Right lobe of liver (tissue), 6 donors: ENCODE measurements at regions not wholly inside any gene's neighbourhood (a gene's known extent, or its start where the extent isn't known, plus 50 kb on each side); places are given as distances from the start of the nearest gene placed in this dataset.

ENCODE experiments used
- ATAC-seq, 4 donors: fragments of 200-7000 bp; cut with Tn5 transposase; one replicate each; pipeline ENCODE4 v1.9.1; 2020; ENCODE audit warnings: mild to moderate bottlenecking in 4 of 4, moderate library complexity in 4 of 4
- DNase-seq, 3 donors: peaks; one replicate each; pipeline ENCODE4 v3.0.0-alpha.2; 2020
- H3K27ac ChIP-seq, 3 donors: fragments of 200-600 bp; one replicate each; pipeline ENCODE4 v1.8.0; 2022
- H3K27me3 ChIP-seq, 2 donors: fragments of 200-600 bp; one replicate each; pipeline ENCODE4 v1.8.0; 2022
- H3K36me3 ChIP-seq, 4 donors: fragments of 200-600 bp; sonication (generic) in 1 of 4; one replicate each; pipeline versions ENCODE4 v1.5.1 to v1.8.0; 2017 to 2022; ENCODE audit warnings: control low read depth in 1 of 4
- H3K4me1 ChIP-seq, 4 donors: fragments of 200-600 bp; sonication (generic) in 1 of 4; one replicate each; pipeline versions ENCODE4 v1.5.1 to v1.8.0; 2017 to 2022; ENCODE audit warnings: control low read depth in 1 of 4
- H3K4me3 ChIP-seq, 3 donors: fragments of 200-600 bp; one replicate each; pipeline ENCODE4 v1.8.0; 2022
- H3K9me3 ChIP-seq, 4 donors: fragments of 200-600 bp; sonication (generic) in 1 of 4; one replicate each; pipeline versions ENCODE4 v1.5.1 to v1.8.0; 2017 to 2022; ENCODE audit warnings: control low read depth in 1 of 4
- POLR2A ChIP-seq: fragments of 450-650 bp; IDR thresholded peaks from one replicate; pipeline ENCODE4 v1.6.1; 2017; ENCODE audit warnings: antibody characterized with exemption, mild to moderate bottlenecking
- WGBS: methylation state at CpG from one replicate; pipeline ENCODE4 v1.1.6; 2018; ENCODE audit warnings: low coverage, low lambda C conversion rate; ENCODE audit not compliant: insufficient coverage; ENCODE audit errors: missing lambda C conversion rate; 5-methylcytosine and 5-hydroxymethylcytosine counted together
- intact Hi-C, 2 donors: fragments of 100-400 bp; cut with DNase I; formaldehyde crosslinking; loops; one replicate each; pipeline versions ENCODE4 v1.11.2 to v1.14.1; 2022
- TF ChIP-seq, protein P1 (sequence below), 4 donors: fragments of 200-600 bp in 3 of 4; fragments of 450-650 bp in 1 of 4; IDR thresholded peaks; one replicate each; pipeline versions ENCODE4 v1.5.1 to v1.8.0; 2016 to 2022; ENCODE audit warnings: antibody characterized with exemption in 4 of 4, mild to moderate bottlenecking in 2 of 4
- donor health status: DM: no; HTN: yes; CAD: no.
- donor health status: DM: no; HTN: no; CAD: no.
- donor health status: DM: no; HTN: no; CAD: no.
- donor health status: DM: no; HTN: yes; CAD: no.
- donor health status: DM: no; HTN: yes; CAD: no.

DNA sequence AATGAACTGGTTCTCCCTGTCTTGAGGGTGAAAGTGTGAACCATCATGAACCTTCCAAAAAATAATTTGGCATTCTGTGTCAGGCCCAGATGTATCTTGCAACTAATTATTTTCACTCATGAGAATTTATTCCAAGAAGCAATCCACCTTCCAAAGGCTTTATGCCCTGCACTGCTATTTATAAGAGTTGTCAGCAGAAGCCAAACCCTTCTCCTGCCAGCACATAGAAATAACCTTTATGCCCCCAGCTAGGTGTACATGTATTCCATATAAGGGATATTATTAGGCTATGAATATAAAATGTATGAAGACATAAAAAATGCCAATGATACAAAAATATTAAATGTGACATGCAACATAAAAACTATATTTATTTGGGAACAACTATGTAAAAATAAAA lies 69.0 kb upstream of the GDF10 start:
- Histone ChIP-seq H3K4me3 (no peak overlapping the region), H3K9me3 (no peaks in the 10 kb centered on the region), H3K27ac (no peak overlapping the region), H3K4me1 (no peaks in the 10 kb centered on the region), H3K36me3 (no peaks in the 10 kb centered on the region), H3K27me3 (no peaks in the 10 kb centered on the region)
- intact Hi-C loops, result no loop called here
- TF ChIP-seq, protein P1, sequence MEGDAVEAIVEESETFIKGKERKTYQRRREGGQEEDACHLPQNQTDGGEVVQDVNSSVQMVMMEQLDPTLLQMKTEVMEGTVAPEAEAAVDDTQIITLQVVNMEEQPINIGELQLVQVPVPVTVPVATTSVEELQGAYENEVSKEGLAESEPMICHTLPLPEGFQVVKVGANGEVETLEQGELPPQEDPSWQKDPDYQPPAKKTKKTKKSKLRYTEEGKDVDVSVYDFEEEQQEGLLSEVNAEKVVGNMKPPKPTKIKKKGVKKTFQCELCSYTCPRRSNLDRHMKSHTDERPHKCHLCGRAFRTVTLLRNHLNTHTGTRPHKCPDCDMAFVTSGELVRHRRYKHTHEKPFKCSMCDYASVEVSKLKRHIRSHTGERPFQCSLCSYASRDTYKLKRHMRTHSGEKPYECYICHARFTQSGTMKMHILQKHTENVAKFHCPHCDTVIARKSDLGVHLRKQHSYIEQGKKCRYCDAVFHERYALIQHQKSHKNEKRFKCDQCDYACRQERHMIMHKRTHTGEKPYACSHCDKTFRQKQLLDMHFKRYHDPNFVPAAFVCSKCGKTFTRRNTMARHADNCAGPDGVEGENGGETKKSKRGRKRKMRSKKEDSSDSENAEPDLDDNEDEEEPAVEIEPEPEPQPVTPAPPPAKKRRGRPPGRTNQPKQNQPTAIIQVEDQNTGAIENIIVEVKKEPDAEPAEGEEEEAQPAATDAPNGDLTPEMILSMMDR (IDR thresholded peaks at IDR 0.05), result no peak
- no peak for TF ChIP-seq POLR2A
- ATAC-seq (no peak), DNase-seq (no peak)

DNA sequence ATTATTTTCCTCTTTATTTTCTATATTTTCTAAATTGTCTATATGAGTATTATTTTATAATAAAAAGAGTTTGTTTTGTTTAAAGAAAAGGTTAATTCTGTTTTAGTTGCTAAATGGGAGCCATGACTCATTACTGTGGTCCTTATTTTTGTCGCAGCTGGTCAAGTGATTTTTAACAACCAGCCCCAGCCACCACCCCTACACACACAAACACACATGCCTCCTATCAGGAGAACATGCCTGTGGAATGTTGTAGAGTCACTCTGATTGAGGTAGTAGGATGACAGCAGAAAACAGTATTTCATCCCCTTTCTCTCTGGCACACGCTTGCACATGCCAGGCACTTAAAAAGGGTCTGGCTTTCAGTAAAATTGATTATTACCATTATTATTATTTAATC lies 68.6 kb upstream of the GDF10 start:
- 91% methylated on average over 2 of the region's 2 CpGs for WGBS
- no peak overlapping the region for H3K27ac ChIP-seq
- H3K9me3 ChIP-seq, result no peaks in the 10 kb centered on the region
- no peak overlapping the region for H3K4me3 ChIP-seq
- no peak for TF ChIP-seq POLR2A
- TF ChIP-seq, protein P1 (IDR thresholded peaks at IDR 0.05), result no peak
- intact Hi-C loops, result no loop called here
- no peaks in the 10 kb centered on the region for H3K36me3 ChIP-seq
- H3K27me3 ChIP-seq, result no peaks in the 10 kb centered on the region
- ATAC-seq, result no peak
- H3K4me1 ChIP-seq, result no peaks in the 10 kb centered on the region
- no peak for DNase-seq

DNA sequence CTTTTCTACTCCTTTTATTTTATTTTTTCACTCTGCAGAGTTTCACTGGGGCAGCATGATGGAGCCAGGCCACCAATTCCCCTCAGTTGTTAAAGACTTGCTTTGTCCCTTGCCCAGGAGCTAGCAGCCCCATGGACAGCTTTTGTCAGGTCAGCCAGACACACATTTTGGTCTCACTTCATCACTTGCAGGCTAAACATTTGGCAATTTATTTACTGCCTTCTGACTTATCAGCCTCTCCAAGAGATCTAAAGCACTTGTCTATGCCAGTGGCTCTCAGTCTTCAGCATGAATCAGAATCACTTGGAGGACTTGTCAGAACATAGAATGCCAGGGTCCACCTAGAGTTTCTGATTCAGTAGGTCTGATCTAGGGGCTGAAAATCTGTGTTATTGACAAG lies 66.4 kb upstream of the GDF10 start:
- no peaks in the 10 kb centered on the region for H3K9me3 ChIP-seq
- no peak overlapping the region for H3K4me3 ChIP-seq
- DNase-seq, result no peak
- TF ChIP-seq, protein P1 (IDR thresholded peaks at IDR 0.05), result no peak
- TF ChIP-seq POLR2A, result no peak
- no peak overlapping the region for H3K27ac ChIP-seq
- ATAC-seq, result no peak
- no peaks in the 10 kb centered on the region for H3K27me3 ChIP-seq
- H3K4me1 ChIP-seq, result no peaks in the 10 kb centered on the region
- intact Hi-C loops, result no loop called here
- no peaks in the 10 kb centered on the region for H3K36me3 ChIP-seq

DNA sequence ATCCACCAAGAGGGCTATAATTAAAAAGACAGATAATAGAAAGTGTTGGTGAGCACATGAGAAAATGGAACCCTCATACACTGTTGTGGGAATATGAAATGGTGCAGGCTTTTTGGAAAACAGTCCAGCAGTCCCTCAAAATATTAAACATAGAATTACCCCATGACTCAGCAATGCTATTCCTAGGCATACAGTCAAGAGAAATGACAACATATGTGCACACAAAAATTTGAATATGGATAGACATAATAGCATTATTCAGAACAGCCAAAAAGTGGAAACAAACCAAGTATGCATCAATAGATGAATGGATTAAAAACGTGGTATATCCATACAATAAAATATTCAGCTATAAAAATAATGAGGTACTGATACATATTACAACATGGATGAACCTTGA lies 64.5 kb upstream of the GDF10 start:
- intact Hi-C loops, result no loop called here
- Histone ChIP-seq H3K36me3 (no peaks in the 10 kb centered on the region), H3K4me3 (no peak overlapping the region), H3K4me1 (no peaks in the 10 kb centered on the region), H3K27ac (no peak overlapping the region), H3K9me3 (no peaks in the 10 kb centered on the region), H3K27me3 (no peaks in the 10 kb centered on the region)
- DNase-seq, result no peak
- TF ChIP-seq, protein P1 (IDR thresholded peaks at IDR 0.05), result no peak
- TF ChIP-seq POLR2A, result no peak
- 13% methylated on average over 1 of the region's 1 CpG for WGBS
- no peak for ATAC-seq
